GM23248 (cell line): ENCODE measurements at regions not wholly inside any gene's neighbourhood (a gene's known extent, or its start where the extent isn't known, plus 50 kb on each side); places are given as distances from the start of the nearest gene placed in this dataset.

Experiments
- EZH2 ChIP-seq: fragments of 200-600 bp; sonication (generic); IDR thresholded peaks from 2 replicates; pipeline ENCODE4 v1.6.1; 2018; ENCODE audit warnings: antibody characterized with exemption, mild to moderate bottlenecking; ENCODE audit not compliant: insufficient read depth, poor library complexity, severe bottlenecking
- EZH2phosphoT487 ChIP-seq: fragments of 200-600 bp; sonication (generic); IDR thresholded peaks from 2 replicates; pipeline ENCODE4 v1.6.1; 2018; ENCODE audit warnings: antibody characterized with exemption, moderate library complexity, mild to moderate bottlenecking, low read depth; ENCODE audit not compliant: insufficient read depth

DNA sequence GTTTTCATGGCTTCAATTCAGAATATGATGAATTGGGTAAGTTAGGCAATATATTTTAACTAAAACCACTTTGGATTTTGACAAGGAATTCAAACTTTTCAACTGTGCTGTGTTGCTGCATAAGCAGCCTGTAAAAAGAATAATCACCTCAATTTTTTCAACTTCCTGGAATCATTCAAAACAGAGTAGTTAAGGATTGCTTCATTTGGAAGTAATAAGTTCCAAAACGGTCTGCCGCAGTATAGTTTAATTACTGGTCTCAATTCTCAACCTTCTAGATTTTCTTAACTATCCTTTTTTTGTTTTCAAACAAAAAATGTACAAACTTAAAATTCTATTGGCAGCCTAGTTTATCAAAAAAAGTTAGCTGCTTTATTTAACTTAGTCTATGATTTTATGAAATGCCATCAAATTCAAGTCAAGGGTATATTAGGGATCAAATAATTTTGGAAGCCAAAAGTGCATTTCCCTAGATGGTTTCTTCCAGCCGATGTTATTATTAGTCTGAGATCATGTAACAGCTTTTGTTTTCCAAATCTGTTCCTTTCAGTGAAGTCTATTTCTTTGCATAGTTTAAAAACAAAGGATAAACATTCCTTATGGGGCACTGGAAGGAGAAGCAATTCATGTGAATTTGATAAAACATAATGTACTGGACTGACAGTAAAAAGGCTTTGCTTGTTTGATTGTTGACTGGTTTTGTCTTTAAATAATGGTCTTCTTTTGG lies 76.1 kb upstream of the ETAA1 start:
- TF ChIP-seq EZH2 (no peak), EZH2phosphoT487 (no peak)
